ENCODE measurements at regions not wholly inside any gene's neighbourhood (a gene's known extent, or its start where the extent isn't known, plus 50 kb on each side); places are given as distances from the start of the nearest gene placed in this dataset.

GRCh38 chr21:28066076-28066475 is 926.6 kb downstream of the LTN1 start:
- TF ChIP-seq CTCF (IDR thresholded peaks at IDR 0.05), result no peak
- TF ChIP-seq EZH2 (IDR thresholded peaks at IDR 0.05), result no peak
